K562 (cell line): ENCODE measurements at regions not wholly inside any gene's neighbourhood (a gene's known extent, or its start where the extent isn't known, plus 50 kb on each side); places are given as distances from the start of the nearest gene placed in this dataset.

Experiments used
- ATAC-seq: fragments of 200-7000 bp; cut with Tn5 transposase; 3 replicates; pipeline ENCODE4 v1.9.1; 2020; ENCODE audit warnings: moderate library complexity
- BruUV-seq: library from RNA; stranded (reverse); fragments of 400-500 nt; replicated peaks from 2 replicates; lab custom pipeline; 2021; lab: Mats Ljungman, UMichigan
- CTCF ChIA-PET: fragments of 300-600 bp; formaldehyde crosslinking; extraction: SDS; loops from one replicate; lab custom pipeline; 2021; ENCODE audit warnings: low intra/inter-chr PET ratio; lab: Yijun Ruan, JAX
- POLR2A ChIA-PET: fragments of 300-600, 350-650 bp; sonication (Branson Sonifier 250); formaldehyde crosslinking; extraction: SDS; loops from one replicate; lab custom pipeline; 2021; ENCODE audit warnings: antibody characterized with exemption, inconsistent platforms; lab: Yijun Ruan, JAX
- DNase-seq, 4 experiments: peaks; one replicate each; pipeline versions ENCODE4 v3.0.0 to v3.0.0-alpha.2; 2011 to 2018; ENCODE audit warnings: low spot score in 3 of 4, mixed read lengths in 3 of 4; ENCODE audit errors: extremely low read depth in 1 of 4
- FAIRE-seq: peaks from 2 replicates; lab custom pipeline; 2011; peaks lifted over from hg19 to GRCh38; lab: Jason Lieb, UNC
- H2AFZ ChIP-seq: 2 replicates; pipeline ENCODE4 v1.6.0; 2011; ENCODE audit warnings: low read depth, low read length, control low read depth, inconsistent platforms
- H3K27ac ChIP-seq: fragments of 200-600 bp; 3 replicates; pipeline ENCODE4 v1.8.0; 2011; ENCODE audit warnings: low read depth, mild to moderate bottlenecking, control low read depth, inconsistent platforms, low read length, moderate library complexity, mixed read lengths; ENCODE audit errors: extremely low read depth
- H3K27me3 ChIP-seq, 2 experiments: fragments of 300-600 bp in 1 of 2; 2 replicates in 1 of 2; 3 replicates in 1 of 2; pipeline versions ENCODE4 v1.6.0 to v1.8.0; 2011; ENCODE audit warnings: inconsistent platforms in 2 of 2, low read length in 2 of 2, mild to moderate bottlenecking in 1 of 2, mixed read lengths in 1 of 2, moderate library complexity in 1 of 2; ENCODE audit not compliant: control insufficient read depth in 2 of 2, insufficient read depth in 2 of 2
- H3K36me3 ChIP-seq: fragments of 300-600 bp; 3 replicates; pipeline ENCODE4 v1.8.0; 2011; ENCODE audit warnings: mild to moderate bottlenecking, low read length, inconsistent platforms; ENCODE audit not compliant: control insufficient read depth, insufficient read depth
- H3K4me1 ChIP-seq, 2 experiments: fragments of 200-600 bp in 1 of 2; replicated peaks in 1 of 2; 2 replicates in 1 of 2; 3 replicates in 1 of 2; pipeline versions ENCODE4 v1.5.1 to v1.8.0; 2011; ENCODE audit warnings: inconsistent platforms in 2 of 2, low read length in 2 of 2, mild to moderate bottlenecking in 1 of 2, mixed read lengths in 1 of 2, moderate library complexity in 1 of 2; ENCODE audit not compliant: control insufficient read depth in 2 of 2, insufficient read depth in 2 of 2
- H3K4me2 ChIP-seq: 2 replicates; pipeline ENCODE4 v1.6.1; 2011; ENCODE audit warnings: low read length, control low read depth, inconsistent platforms, mixed read lengths; ENCODE audit not compliant: insufficient read depth
- H3K4me3 ChIP-seq: fragments of 200-600 bp; sonication (generic), shearing (Covaris generic); 2 replicates; pipeline ENCODE4 v1.5.1; 2016; ENCODE audit warnings: control low read depth, inconsistent platforms
- H3K79me2 ChIP-seq: fragments of 200-600 bp; 3 replicates; pipeline ENCODE4 v1.8.0; 2011; ENCODE audit warnings: low read length, inconsistent platforms; ENCODE audit not compliant: control insufficient read depth, insufficient read depth
- H3K9ac ChIP-seq, 2 experiments: 2 replicates each; pipeline versions ENCODE4 v1.6.0 to v1.6.1; 2011; ENCODE audit warnings: low read depth in 2 of 2, low read length in 2 of 2, control low read depth in 1 of 2, inconsistent platforms in 1 of 2, mild to moderate bottlenecking in 1 of 2, mixed read lengths in 1 of 2; ENCODE audit not compliant: insufficient read depth in 1 of 2
- H3K9me1 ChIP-seq: one replicate; pipeline ENCODE4 v1.6.0; 2011; ENCODE audit warnings: inconsistent platforms, mild to moderate bottlenecking, low read length, moderate library complexity; ENCODE audit not compliant: control insufficient read depth, insufficient read depth
- H3K9me3 ChIP-seq: replicated peaks from 2 replicates; pipeline ENCODE4 v1.5.1; 2011; ENCODE audit warnings: low read depth, low read length, inconsistent platforms; ENCODE audit not compliant: control insufficient read depth, insufficient read depth
- H4K20me1 ChIP-seq: replicated peaks from 2 replicates; pipeline ENCODE4 v1.6.1; 2011; ENCODE audit warnings: low read length, inconsistent platforms, mixed read lengths; ENCODE audit not compliant: control insufficient read depth, insufficient read depth
- CBX8 ChIP-seq: fragments of 200-600 bp; sonication (generic); IDR thresholded peaks from 2 replicates; pipeline ENCODE4 v1.6.1; 2012; ENCODE audit warnings: borderline replicate concordance, mixed run types, low read depth, mild to moderate bottlenecking, moderate library complexity, mixed read lengths, low read length, control low read depth, inconsistent platforms; ENCODE audit not compliant: poor library complexity, severe bottlenecking; ENCODE audit errors: extremely low read depth
- FOXM1 ChIP-seq, 2 experiments: fragments of 450-650 bp in 1 of 2; sonication (generic) in 1 of 2; formaldehyde crosslinking in 1 of 2; IDR thresholded peaks; 2 replicates each; pipeline versions ENCODE4 v1.6.1 to v1.9.0; 2017 to 2022; ENCODE audit warnings: low read depth in 2 of 2, mild to moderate bottlenecking in 2 of 2, missing genetic modification reagents in 1 of 2, moderate library complexity in 1 of 2
- HDAC1 ChIP-seq, 2 experiments: fragments of 450-650 bp; IDR thresholded peaks; 2 replicates each; pipeline ENCODE4 v1.6.1; 2016 to 2017; ENCODE audit warnings: inconsistent platforms in 1 of 2, mild to moderate bottlenecking in 1 of 2, moderate library complexity in 1 of 2
- HMGXB4 ChIP-seq: sonication (generic); formaldehyde crosslinking; IDR thresholded peaks from 2 replicates; pipeline ENCODE4 v1.8.1; 2023; ENCODE audit warnings: mild to moderate bottlenecking, missing genetic modification reagents
- HNRNPUL1 ChIP-seq: fragments of 200-400 bp; formaldehyde crosslinking; IDR thresholded peaks from 2 replicates; pipeline ENCODE4 v1.6.1; 2017; ENCODE audit warnings: low read length
- JUND ChIP-seq, 2 experiments: IDR thresholded peaks; 2 replicates in 1 of 2; 3 replicates in 1 of 2; pipeline ENCODE4 v1.6.1; 2011; ENCODE audit warnings: borderline replicate concordance in 2 of 2, low read depth in 2 of 2, low read length in 2 of 2, improper control_type of control experiment in 1 of 2, missing biosample characterization in 1 of 2, missing genetic modification characterization in 1 of 2, missing genetic modification reagents in 1 of 2
- MAFK ChIP-seq: IDR thresholded peaks from 2 replicates; pipeline ENCODE4 v1.6.1; 2011; ENCODE audit warnings: low read length, improper control_type of control experiment
- MEF2A ChIP-seq: IDR thresholded peaks from 2 replicates; pipeline ENCODE4 v1.6.1; 2011; ENCODE audit warnings: low read depth, mild to moderate bottlenecking, low read length, moderate library complexity; ENCODE audit not compliant: control insufficient read depth
- NCOA6 ChIP-seq: fragments of 450-650 bp; IDR thresholded peaks from 2 replicates; pipeline ENCODE4 v1.6.1; 2017; ENCODE audit warnings: mild to moderate bottlenecking
- PTBP1 ChIP-seq: fragments of 200-400 bp; formaldehyde crosslinking; IDR thresholded peaks from 2 replicates; pipeline ENCODE4 v1.6.1; 2017; ENCODE audit warnings: low read depth, low read length
- SFPQ ChIP-seq: fragments of 200-400 bp; formaldehyde crosslinking; IDR thresholded peaks from 2 replicates; pipeline ENCODE4 v1.6.1; 2017; ENCODE audit warnings: mild to moderate bottlenecking, low read depth, low read length, moderate library complexity
- STAT5B ChIP-seq: fragments of 250-450 bp; sonication (Bioruptor Pico); IDR thresholded peaks from 2 replicates; pipeline ENCODE4 v1.8.0; 2021; ENCODE audit warnings: mild to moderate bottlenecking, inconsistent platforms
- TAL1 ChIP-seq: fragments of 450-650 bp; IDR thresholded peaks from 2 replicates; pipeline ENCODE4 v1.6.1; 2016; ENCODE audit warnings: mild to moderate bottlenecking
- TRIM28 ChIP-seq: fragments of 450-650 bp; IDR thresholded peaks from 2 replicates; pipeline ENCODE4 v1.6.1; 2017
- ZBTB26 ChIP-seq: fragments of 450-650 bp; formaldehyde crosslinking; IDR thresholded peaks from 2 replicates; pipeline ENCODE4 v1.4.0; 2022; ENCODE audit warnings: missing genetic modification characterization
- ZNF277 ChIP-seq: fragments of 250-450 bp; sonication (Bioruptor Pico); IDR thresholded peaks from 2 replicates; pipeline ENCODE4 v1.8.0; 2022; ENCODE audit warnings: inconsistent platforms, mild to moderate bottlenecking, moderate library complexity, borderline replicate concordance
- ZNF311 ChIP-seq: fragments of 250-450 bp; sonication (Bioruptor Pico); IDR thresholded peaks from 2 replicates; pipeline ENCODE4 v1.4.0; 2020; ENCODE audit warnings: mild to moderate bottlenecking, moderate library complexity
- ZNF347 ChIP-seq: fragments of 450-650 bp; formaldehyde crosslinking; IDR thresholded peaks from 2 replicates; pipeline ENCODE4 v1.4.0; 2020; ENCODE audit warnings: low read depth, mild to moderate bottlenecking, moderate library complexity
- in situ Hi-C: fragments of 300-500 bp; cut with MboI; formaldehyde crosslinking; loops from 4 replicates; pipeline ENCODE4 v1.15.0; 2018; ENCODE audit warnings: inconsistent platforms, mixed read lengths
- intact Hi-C: fragments of 100-400 bp; cut with micrococcal nuclease; formaldehyde crosslinking; loops from 2 replicates; pipeline ENCODE4 v1.14.2; 2022

GRCh38 chr10:52627279-52627678 is 145.3 kb downstream of the MBL2 start:
- Histone ChIP-seq H3K9me3 (0 out of 2 replicates have a peak, but pooled peaks cover 3% of the 10 kb centered on the region), H4K20me1 (no peaks in the 10 kb centered on the region), H3K36me3 (no peaks in the 10 kb centered on the region), H3K4me2 (no peak overlapping the region), H3K27me3 (no peaks in the 10 kb centered on the region), H3K27ac (no peak overlapping the region), H3K79me2 (no peaks in the 10 kb centered on the region), H3K4me1 (no peaks in the 10 kb centered on the region), H3K9me1 (no peaks in the 10 kb centered on the region), H2AFZ (no peak overlapping the region), H3K9ac (no peak overlapping the region), H3K4me3 (no peak overlapping the region)
- no TSS peak for BruUV-seq
- ChIA-PET CTCF (no interaction called here), POLR2A (no interaction called here)
- ATAC-seq (no peak), DNase-seq (no peak), FAIRE-seq (no peak)
- intact Hi-C loops: no loop called here
- in situ Hi-C loops: no loop called here
- TF ChIP-seq TAL1 (no peak), SFPQ (no peak), ZNF311 (CRISPR knock-in tag) (no peak), STAT5B (CRISPR knock-in tag) (no peak), CBX8 (no peak), ZBTB26 (CRISPR knock-in tag) (no peak), MAFK (no peak), FOXM1 (IDR thresholded peaks at IDR 0.05; ENCODE audit: low read depth) (no peak), FOXM1 (CRISPR knock-in tag; IDR thresholded peaks at IDR 0.05; ENCODE audit: low read depth) (no peak), JUND (IDR thresholded peaks at IDR 0.05; ENCODE audit: borderline replicate concordance, low read depth, low read length) (no peak), JUND (tag; IDR thresholded peaks at IDR 0.05; ENCODE audit: borderline replicate concordance, low read depth, low read length) (no peak), HMGXB4 (CRISPR knock-in tag) (no peak), ZNF277 (CRISPR knock-in tag) (no peak), ZNF347 (CRISPR knock-in tag) (no peak), MEF2A (no peak), HDAC1 (IDR thresholded peaks at IDR 0.05) (no peak), TRIM28 (no peak), PTBP1 (no peak), NCOA6 (no peak), HNRNPUL1 (no peak)
